IPS-NIHi11 (cell line): ENCODE measurements at regions not wholly inside any gene's neighbourhood (a gene's known extent, or its start where the extent isn't known, plus 50 kb on each side); places are given as distances from the start of the nearest gene placed in this dataset.

ENCODE experiments used
- DNase-seq: peaks from one replicate; pipeline ENCODE4 v3.0.0; 2012; ENCODE audit warnings: mixed read lengths, low spot score

- DNase-seq: no peak
Observed at GRCh38 chr4:89549907-89550306, 242.3 kb upstream of the GPRIN3 start.

- DNase-seq: no peak
Observed at GRCh38 chr4:89545315-89545714, 237.7 kb upstream of the GPRIN3 start.

- no peak for DNase-seq
Observed at GRCh38 chr4:89541998-89542397, 234.4 kb upstream of the GPRIN3 start.

- no peak for DNase-seq
Observed at GRCh38 chr4:89539797-89540711, 232.5 kb upstream of the GPRIN3 start.

GRCh38 chr4:89539374-89539773 lies 231.8 kb upstream of the GPRIN3 start:
- DNase-seq: no peak

GRCh38 chr4:89538886-89539285 lies 231.3 kb upstream of the GPRIN3 start:
- no peak for DNase-seq

- DNase-seq: no peak
Observed at GRCh38 chr4:89538171-89538570, 230.6 kb upstream of the GPRIN3 start.

- DNase-seq: no peak
Observed at GRCh38 chr4:89537281-89537680, 229.7 kb upstream of the GPRIN3 start.

GRCh38 chr4:89535251-89535650 lies 227.7 kb upstream of the GPRIN3 start:
- no peak for DNase-seq

GRCh38 chr4:89534356-89534755 lies 226.8 kb upstream of the GPRIN3 start:
- no peak for DNase-seq

GRCh38 chr4:89531932-89532640 lies 224.5 kb upstream of the GPRIN3 start:
- DNase-seq: no peak

GRCh38 chr4:89528526-89529133 lies 221.0 kb upstream of the GPRIN3 start:
- DNase-seq: no peak

GRCh38 chr4:89521826-89522225 lies 214.2 kb upstream of the GPRIN3 start:
- DNase-seq: no peak

GRCh38 chr4:89519771-89520320 lies 212.2 kb upstream of the GPRIN3 start:
- DNase-seq: no peak

GRCh38 chr4:89518259-89518658 lies 210.7 kb upstream of the GPRIN3 start:
- no peak for DNase-seq

- no peak for DNase-seq
Observed at GRCh38 chr4:89514811-89515210, 207.2 kb upstream of the GPRIN3 start.

GRCh38 chr4:89511776-89512175 lies 204.2 kb upstream of the GPRIN3 start:
- no peak for DNase-seq

- no peak for DNase-seq
Observed at GRCh38 chr4:89509708-89510281, 202.2 kb upstream of the GPRIN3 start.

GRCh38 chr4:89506866-89507491 lies 199.4 kb upstream of the GPRIN3 start:
- DNase-seq: no peak

- no peak for DNase-seq
Observed at GRCh38 chr4:89502581-89502980, 195.0 kb upstream of the GPRIN3 start.

- DNase-seq: no peak
Observed at GRCh38 chr4:89497517-89498308, 190.1 kb upstream of the GPRIN3 start.
